ENCODE measurements at regions not wholly inside any gene's neighbourhood (a gene's known extent, or its start where the extent isn't known, plus 50 kb on each side); places are given as distances from the start of the nearest gene placed in this dataset.

DNA sequence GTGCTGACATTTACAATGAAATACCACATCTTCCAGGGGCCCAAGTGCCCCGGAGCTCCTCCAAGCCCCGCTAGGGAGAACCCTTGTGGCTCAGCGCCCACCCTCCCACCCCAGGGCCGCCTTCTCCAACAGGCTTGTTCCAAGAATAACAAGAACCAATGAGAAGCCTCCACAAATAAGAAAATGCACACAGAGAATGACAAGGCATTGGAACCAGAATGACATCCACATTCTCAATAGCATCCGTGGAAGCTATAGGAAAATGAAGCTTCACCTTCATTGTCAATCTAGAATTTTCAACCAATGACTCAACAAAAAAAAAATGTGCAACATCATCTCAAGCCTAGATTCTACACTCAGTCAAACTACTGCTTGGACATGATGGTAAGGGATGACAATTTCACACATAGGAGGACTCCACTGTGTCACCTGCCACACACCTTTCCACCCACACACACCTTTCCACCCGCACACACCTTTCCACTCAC lies 50.4 kb upstream of the PPP2R2D start:
- Histone ChIP-seq H3K36me3 (ENCODE audit: control insufficient read depth, insufficient read depth, low read length) (no peaks in the 10 kb centered on the region), H3K4me1 (ENCODE audit: control insufficient read depth, insufficient read depth, low read length) (no peaks in the 10 kb centered on the region), H3K4me3 (ENCODE audit: low read length) (no peak overlapping the region), H3K27ac (ENCODE audit: low read length) (no peak overlapping the region), H3K27me3 (ENCODE audit: control insufficient read depth, insufficient read depth, low read length) (no peaks in the 10 kb centered on the region), H3K9me3 (ENCODE audit: control insufficient read depth, insufficient read depth, low read length) (no peaks in the 10 kb centered on the region)
- Mint-ChIP-seq H3K9me3 (peaks cover 3% of the 10 kb centered on the region in 2 donors), H3K27ac (peak overlapping the region in 1 of 2 donors; percentile 39), H3K4me1 (no peaks in the 10 kb centered on the region), H3K36me3 (no peaks in the 10 kb centered on the region), H3K27me3 (ENCODE audit: low read depth in 2 of 2) (peaks cover 0 to 3% of the 10 kb centered on the region in 2 donors), H3K4me3 (no peak overlapping the region)
- intact Hi-C loops (cut with micrococcal nuclease): no loop called here
- 84% methylated on average over 5 of the region's 6 CpGs for WGBS (ENCODE audit: insufficient coverage)
- no peak for ATAC-seq
- DNase-seq: no peak
- TF ChIP-seq, protein P1, sequence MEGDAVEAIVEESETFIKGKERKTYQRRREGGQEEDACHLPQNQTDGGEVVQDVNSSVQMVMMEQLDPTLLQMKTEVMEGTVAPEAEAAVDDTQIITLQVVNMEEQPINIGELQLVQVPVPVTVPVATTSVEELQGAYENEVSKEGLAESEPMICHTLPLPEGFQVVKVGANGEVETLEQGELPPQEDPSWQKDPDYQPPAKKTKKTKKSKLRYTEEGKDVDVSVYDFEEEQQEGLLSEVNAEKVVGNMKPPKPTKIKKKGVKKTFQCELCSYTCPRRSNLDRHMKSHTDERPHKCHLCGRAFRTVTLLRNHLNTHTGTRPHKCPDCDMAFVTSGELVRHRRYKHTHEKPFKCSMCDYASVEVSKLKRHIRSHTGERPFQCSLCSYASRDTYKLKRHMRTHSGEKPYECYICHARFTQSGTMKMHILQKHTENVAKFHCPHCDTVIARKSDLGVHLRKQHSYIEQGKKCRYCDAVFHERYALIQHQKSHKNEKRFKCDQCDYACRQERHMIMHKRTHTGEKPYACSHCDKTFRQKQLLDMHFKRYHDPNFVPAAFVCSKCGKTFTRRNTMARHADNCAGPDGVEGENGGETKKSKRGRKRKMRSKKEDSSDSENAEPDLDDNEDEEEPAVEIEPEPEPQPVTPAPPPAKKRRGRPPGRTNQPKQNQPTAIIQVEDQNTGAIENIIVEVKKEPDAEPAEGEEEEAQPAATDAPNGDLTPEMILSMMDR (IDR thresholded peaks at IDR 0.05): no peak

All from natural killer cell (primary cell).